ENCODE measurements at regions not wholly inside any gene's neighbourhood (a gene's known extent, or its start where the extent isn't known, plus 50 kb on each side); places are given as distances from the start of the nearest gene placed in this dataset.

- TF ChIP-seq POLR2AphosphoS5 (IDR thresholded peaks at IDR 0.05; ENCODE audit: low read depth, low read length): no peak
- TF ChIP-seq, protein P1, sequence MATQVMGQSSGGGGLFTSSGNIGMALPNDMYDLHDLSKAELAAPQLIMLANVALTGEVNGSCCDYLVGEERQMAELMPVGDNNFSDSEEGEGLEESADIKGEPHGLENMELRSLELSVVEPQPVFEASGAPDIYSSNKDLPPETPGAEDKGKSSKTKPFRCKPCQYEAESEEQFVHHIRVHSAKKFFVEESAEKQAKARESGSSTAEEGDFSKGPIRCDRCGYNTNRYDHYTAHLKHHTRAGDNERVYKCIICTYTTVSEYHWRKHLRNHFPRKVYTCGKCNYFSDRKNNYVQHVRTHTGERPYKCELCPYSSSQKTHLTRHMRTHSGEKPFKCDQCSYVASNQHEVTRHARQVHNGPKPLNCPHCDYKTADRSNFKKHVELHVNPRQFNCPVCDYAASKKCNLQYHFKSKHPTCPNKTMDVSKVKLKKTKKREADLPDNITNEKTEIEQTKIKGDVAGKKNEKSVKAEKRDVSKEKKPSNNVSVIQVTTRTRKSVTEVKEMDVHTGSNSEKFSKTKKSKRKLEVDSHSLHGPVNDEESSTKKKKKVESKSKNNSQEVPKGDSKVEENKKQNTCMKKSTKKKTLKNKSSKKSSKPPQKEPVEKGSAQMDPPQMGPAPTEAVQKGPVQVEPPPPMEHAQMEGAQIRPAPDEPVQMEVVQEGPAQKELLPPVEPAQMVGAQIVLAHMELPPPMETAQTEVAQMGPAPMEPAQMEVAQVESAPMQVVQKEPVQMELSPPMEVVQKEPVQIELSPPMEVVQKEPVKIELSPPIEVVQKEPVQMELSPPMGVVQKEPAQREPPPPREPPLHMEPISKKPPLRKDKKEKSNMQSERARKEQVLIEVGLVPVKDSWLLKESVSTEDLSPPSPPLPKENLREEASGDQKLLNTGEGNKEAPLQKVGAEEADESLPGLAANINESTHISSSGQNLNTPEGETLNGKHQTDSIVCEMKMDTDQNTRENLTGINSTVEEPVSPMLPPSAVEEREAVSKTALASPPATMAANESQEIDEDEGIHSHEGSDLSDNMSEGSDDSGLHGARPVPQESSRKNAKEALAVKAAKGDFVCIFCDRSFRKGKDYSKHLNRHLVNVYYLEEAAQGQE (IDR thresholded peaks at IDR 0.05; ENCODE audit: insufficient read depth in 1 of 2, low read depth in 2 of 2, low read length in 2 of 2): no peak
- TF ChIP-seq SIN3A (IDR thresholded peaks at IDR 0.05; ENCODE audit: borderline replicate concordance, insufficient read depth, low read length): no peak
- no peak for TF ChIP-seq FOXP2 (optimal IDR thresholded peaks at IDR 0.05; ENCODE audit: borderline replicate concordance, extremely low read depth, extremely low read length, insufficient read depth)
- no peak for TF ChIP-seq TAF1 (IDR thresholded peaks at IDR 0.05; ENCODE audit: borderline replicate concordance, insufficient read depth, low read length)
These were observed 80.2 kb downstream of the RPS6KA4 start for GRCh38 chr11:64438986-64439771.

DNA sequence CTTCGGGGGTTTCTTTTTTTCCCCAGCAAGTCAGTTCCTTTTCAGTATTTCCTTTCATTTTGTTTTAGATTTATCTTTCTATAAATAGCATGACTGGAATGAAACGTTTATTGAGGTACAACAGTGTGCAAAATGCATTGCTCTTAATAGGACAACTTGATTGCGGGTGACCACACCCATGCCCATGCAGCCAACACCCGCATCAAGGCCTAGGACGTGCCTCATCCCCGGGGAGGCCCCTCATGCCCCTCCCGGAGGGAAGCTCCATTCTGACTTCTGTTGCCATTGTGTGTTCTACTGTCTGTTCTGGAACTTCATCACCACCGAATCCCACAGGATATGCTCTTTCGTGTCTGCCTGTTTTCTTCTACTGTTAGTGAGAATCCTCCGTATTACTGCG is 82.2 kb downstream of the RPS6KA4 start:
- no peak for TF ChIP-seq SIN3A (IDR thresholded peaks at IDR 0.05; ENCODE audit: borderline replicate concordance, insufficient read depth, low read length)
- no peak for TF ChIP-seq FOXP2 (optimal IDR thresholded peaks at IDR 0.05; ENCODE audit: borderline replicate concordance, extremely low read depth, extremely low read length, insufficient read depth)
- TF ChIP-seq POLR2AphosphoS5 (IDR thresholded peaks at IDR 0.05; ENCODE audit: low read depth, low read length): no peak
- no peak for TF ChIP-seq TAF1 (IDR thresholded peaks at IDR 0.05; ENCODE audit: borderline replicate concordance, insufficient read depth, low read length)
- TF ChIP-seq, protein P1 (IDR thresholded peaks at IDR 0.05; ENCODE audit: insufficient read depth in 1 of 2, low read depth in 2 of 2, low read length in 2 of 2): no peak

- TF ChIP-seq TAF1 (IDR thresholded peaks at IDR 0.05; ENCODE audit: borderline replicate concordance, insufficient read depth, low read length) (no peak), SIN3A (IDR thresholded peaks at IDR 0.05; ENCODE audit: borderline replicate concordance, insufficient read depth, low read length) (no peak), FOXP2 (optimal IDR thresholded peaks at IDR 0.05; ENCODE audit: borderline replicate concordance, extremely low read depth, extremely low read length, insufficient read depth) (no peak), POLR2AphosphoS5 (IDR thresholded peaks at IDR 0.05; ENCODE audit: low read depth, low read length) (no peak)
- TF ChIP-seq, protein P1 (IDR thresholded peaks at IDR 0.05; ENCODE audit: insufficient read depth in 1 of 2, low read depth in 2 of 2, low read length in 2 of 2): no peak
These were observed 84.0 kb downstream of the RPS6KA4 start for GRCh38 chr11:64443001-64443400.

- TF ChIP-seq FOXP2 (optimal IDR thresholded peaks at IDR 0.05; ENCODE audit: borderline replicate concordance, extremely low read depth, extremely low read length, insufficient read depth): no peak
- TF ChIP-seq TAF1 (IDR thresholded peaks at IDR 0.05; ENCODE audit: borderline replicate concordance, insufficient read depth, low read length): no peak
- TF ChIP-seq SIN3A (IDR thresholded peaks at IDR 0.05; ENCODE audit: borderline replicate concordance, insufficient read depth, low read length): no peak
- TF ChIP-seq, protein P1 (IDR thresholded peaks at IDR 0.05; ENCODE audit: insufficient read depth in 1 of 2, low read depth in 2 of 2, low read length in 2 of 2): no peak
- no peak for TF ChIP-seq POLR2AphosphoS5 (IDR thresholded peaks at IDR 0.05; ENCODE audit: low read depth, low read length)
These were observed 86.0 kb downstream of the RPS6KA4 start for GRCh38 chr11:64444838-64445441.
